ENCODE measurements at regions not wholly inside any gene's neighbourhood (a gene's known extent, or its start where the extent isn't known, plus 50 kb on each side); places are given as distances from the start of the nearest gene placed in this dataset.

- no peak for TF ChIP-seq CTCF (IDR thresholded peaks at IDR 0.05)
- no peak for TF ChIP-seq POLR2A (IDR thresholded peaks at IDR 0.05)
Measured at GRCh38 chr1:102593276-102593675, 515.0 kb downstream of the COL11A1 start.

All from adrenal gland (tissue), 5 donors.